ENCODE measurements at regions not wholly inside any gene's neighbourhood (a gene's known extent, or its start where the extent isn't known, plus 50 kb on each side); places are given as distances from the start of the nearest gene placed in this dataset.
A peak's percentile ranks its signal among the peaks of the same experiment; 100 is the strongest.

GRCh38 chr15:69629631-69630161, 177.1 kb downstream of the RPLP1 start:
- no peaks in the 10 kb centered on the region for H3K36me3 ChIP-seq
- H3K4me1 ChIP-seq: no peaks in the 10 kb centered on the region
- intact Hi-C loops (cut with DNase I): no loop called here
- H3K27ac ChIP-seq: no peak overlapping the region
- TF ChIP-seq CTCF (IDR thresholded peaks at IDR 0.05) (no peak), POLR2AphosphoS5 (IDR thresholded peaks at IDR 0.05; ENCODE audit: insufficient read depth in 1 of 2, low read depth in 1 of 2) (no peak)
- no peaks in the 10 kb centered on the region for H3K9me3 ChIP-seq
- peak; percentile 56 to 74 for DNase-seq (ENCODE audit: extremely low spot score in 2 of 2)
- no peak overlapping the region for H3K4me3 ChIP-seq
- no peaks in the 10 kb centered on the region for H3K27me3 ChIP-seq

GRCh38 chr15:69631005-69631404, 178.4 kb downstream of the RPLP1 start:
- H3K27ac ChIP-seq: no peak overlapping the region
- H3K36me3 ChIP-seq: no peaks in the 10 kb centered on the region
- H3K4me1 ChIP-seq: no peaks in the 10 kb centered on the region
- no peak overlapping the region for H3K4me3 ChIP-seq
- H3K9me3 ChIP-seq: no peaks in the 10 kb centered on the region
- intact Hi-C loops (cut with DNase I): no loop called here
- DNase-seq (ENCODE audit: extremely low spot score in 2 of 2): peak; percentile 62 to 79
- no peaks in the 10 kb centered on the region for H3K27me3 ChIP-seq
- TF ChIP-seq POLR2AphosphoS5 (IDR thresholded peaks at IDR 0.05; ENCODE audit: insufficient read depth in 1 of 2, low read depth in 1 of 2) (no peak), POLR2A (IDR thresholded peaks at IDR 0.05) (no peak), CTCF (IDR thresholded peaks at IDR 0.05) (no peak)

GRCh38 chr15:69631978-69632377, 179.4 kb downstream of the RPLP1 start:
- Histone ChIP-seq H3K9me3 (no peaks in the 10 kb centered on the region), H3K27ac (no peak overlapping the region), H3K4me3 (no peak overlapping the region), H3K36me3 (no peaks in the 10 kb centered on the region), H3K4me1 (no peaks in the 10 kb centered on the region), H3K27me3 (no peaks in the 10 kb centered on the region)
- intact Hi-C loops (cut with DNase I): no loop called here
- DNase-seq (ENCODE audit: extremely low spot score in 2 of 2): peak in 1 of 2 donors; percentile 20
- TF ChIP-seq CTCF (IDR thresholded peaks at IDR 0.05): no peak
- no peak for TF ChIP-seq POLR2AphosphoS5 (IDR thresholded peaks at IDR 0.05; ENCODE audit: insufficient read depth in 1 of 2, low read depth in 1 of 2)
- no peak for TF ChIP-seq POLR2A (IDR thresholded peaks at IDR 0.05)

- Histone ChIP-seq H3K27ac (no peak overlapping the region), H3K36me3 (no peaks in the 10 kb centered on the region), H3K27me3 (no peaks in the 10 kb centered on the region), H3K4me1 (no peaks in the 10 kb centered on the region), H3K4me3 (no peak overlapping the region), H3K9me3 (no peaks in the 10 kb centered on the region)
- peak; percentile 8 to 19 for DNase-seq (ENCODE audit: extremely low spot score in 2 of 2)
- TF ChIP-seq POLR2AphosphoS5 (IDR thresholded peaks at IDR 0.05; ENCODE audit: insufficient read depth in 1 of 2, low read depth in 1 of 2) (no peak), CTCF (IDR thresholded peaks at IDR 0.05) (no peak), POLR2A (IDR thresholded peaks at IDR 0.05) (no peak)
- intact Hi-C loops (cut with DNase I): no loop called here
Observed at GRCh38 chr15:69634860-69635259, 182.2 kb downstream of the RPLP1 start.

GRCh38 chr15:69636169-69636915, 183.7 kb downstream of the RPLP1 start:
- Histone ChIP-seq H3K4me1 (no peaks in the 10 kb centered on the region), H3K27me3 (no peaks in the 10 kb centered on the region), H3K36me3 (no peaks in the 10 kb centered on the region), H3K9me3 (no peaks in the 10 kb centered on the region), H3K27ac (no peak overlapping the region), H3K4me3 (no peak overlapping the region)
- TF ChIP-seq POLR2A (IDR thresholded peaks at IDR 0.05) (no peak), POLR2AphosphoS5 (IDR thresholded peaks at IDR 0.05; ENCODE audit: insufficient read depth in 1 of 2, low read depth in 1 of 2) (no peak), CTCF (IDR thresholded peaks at IDR 0.05) (no peak)
- peak; percentile 40 to 49 for DNase-seq (ENCODE audit: extremely low spot score in 2 of 2)
- intact Hi-C loops (cut with DNase I): no loop called here

Measured in vagina (tissue), 2 donors.